GM19035 (cell line): ENCODE measurements at regions not wholly inside any gene's neighbourhood (a gene's known extent, or its start where the extent isn't known, plus 50 kb on each side); places are given as distances from the start of the nearest gene placed in this dataset.

Experiments
- ATAC-seq: cut with Tn5 transposase; IDR thresholded peaks from one replicate; pipeline ENCODE4 v1.9.1; 2021; ENCODE audit not compliant: unreplicated experiment

DNA sequence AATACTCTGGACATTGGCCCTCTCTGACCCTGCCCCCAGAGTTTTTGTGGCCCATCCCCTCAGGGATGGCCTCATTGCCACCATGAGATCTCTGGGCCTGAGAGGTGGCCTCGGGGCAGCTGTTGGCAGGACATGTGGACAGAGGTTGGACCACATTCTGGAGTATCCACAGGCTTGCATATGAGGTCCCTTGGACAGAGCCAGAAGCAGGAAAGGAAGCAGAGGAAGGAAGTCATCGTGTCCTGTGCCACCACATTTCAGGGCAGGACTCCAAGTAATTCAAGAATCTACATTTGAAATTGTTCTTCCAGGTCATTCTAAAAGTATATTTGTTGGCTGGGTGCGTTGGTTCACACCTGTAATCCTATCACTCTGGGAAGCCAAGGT, 95.9 kb upstream of the PPP2R5A start:
- no peak for ATAC-seq

DNA sequence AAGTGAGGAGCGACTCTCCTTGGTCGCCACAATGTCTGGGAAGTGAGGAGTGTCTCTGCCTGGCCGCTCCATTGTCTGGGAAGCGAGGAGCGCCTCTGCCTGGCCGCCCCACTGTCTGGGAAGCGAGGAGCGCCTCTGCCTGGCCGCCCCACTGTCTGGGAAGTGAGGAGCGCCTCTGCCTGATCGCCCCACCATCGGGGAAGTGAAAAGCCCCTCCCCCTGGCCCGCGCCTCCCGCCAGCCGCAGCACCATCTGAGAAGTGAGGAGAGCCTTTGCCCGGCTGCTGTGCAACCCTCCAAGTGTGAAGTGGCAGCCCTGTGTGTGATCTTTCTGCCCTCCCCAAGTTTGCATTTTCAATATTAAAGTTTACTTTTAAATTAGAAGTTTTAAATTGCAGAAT, 95.0 kb upstream of the PPP2R5A start:
- no peak for ATAC-seq

DNA sequence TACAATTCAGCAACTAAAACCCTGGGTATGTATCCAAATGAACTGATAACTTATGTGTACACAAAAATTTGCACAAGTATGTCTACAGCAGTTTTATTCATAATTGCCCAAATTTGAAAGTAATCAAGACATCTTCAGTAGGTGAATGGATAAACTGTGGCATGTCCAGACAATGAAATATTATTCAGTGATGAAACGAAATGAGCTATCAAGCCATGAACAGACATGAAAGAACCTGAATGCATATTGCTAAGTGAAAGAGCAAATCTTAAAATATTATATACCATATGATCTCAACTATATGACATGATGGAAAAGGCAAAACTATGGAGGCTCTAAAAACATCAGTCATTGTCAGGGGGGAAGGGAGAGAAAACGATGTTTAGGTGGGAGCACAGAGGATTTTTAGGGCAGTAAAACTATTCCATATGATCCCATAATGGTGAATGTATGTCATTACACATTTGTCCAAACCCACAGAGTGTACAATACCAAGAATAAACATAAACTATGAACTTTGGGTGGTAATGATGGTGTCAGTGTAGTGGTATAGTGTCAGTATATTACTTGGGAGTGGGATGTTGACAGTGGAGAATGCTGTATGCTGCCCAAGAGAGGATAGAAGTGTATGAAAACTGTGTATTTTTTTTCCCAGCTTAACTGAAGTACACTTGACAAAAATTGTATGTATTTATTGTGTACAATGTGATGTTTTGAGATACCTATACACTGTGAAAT, 92.8 kb upstream of the PPP2R5A start:
- no peak for ATAC-seq

- ATAC-seq: no peak
These were observed 88.9 kb upstream of the PPP2R5A start for GRCh38 chr1:212196355-212196754.

DNA sequence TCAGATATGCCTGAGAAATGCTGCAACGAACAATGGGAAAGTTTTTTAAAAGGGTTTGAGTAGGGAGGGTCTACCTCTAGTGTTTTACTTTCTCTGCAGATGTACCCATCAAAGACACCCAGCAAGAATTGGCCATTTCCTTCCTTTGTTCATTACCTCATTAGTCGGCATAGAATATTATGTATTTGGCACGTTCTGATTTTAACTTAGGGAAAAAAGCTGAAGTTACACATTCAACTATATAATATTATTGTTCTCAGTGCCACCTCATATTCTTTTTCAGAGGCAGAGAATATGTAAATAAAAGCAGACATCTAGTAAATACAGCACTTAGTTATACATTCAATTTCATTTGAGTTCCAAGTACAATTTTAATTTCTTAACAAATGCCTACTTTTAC, 83.7 kb upstream of the PPP2R5A start:
- ATAC-seq: no peak

GRCh38 chr1:212203630-212204029, 81.6 kb upstream of the PPP2R5A start:
- no peak for ATAC-seq

- no peak for ATAC-seq
These were observed 80.2 kb upstream of the PPP2R5A start for GRCh38 chr1:212205006-212205405.

DNA sequence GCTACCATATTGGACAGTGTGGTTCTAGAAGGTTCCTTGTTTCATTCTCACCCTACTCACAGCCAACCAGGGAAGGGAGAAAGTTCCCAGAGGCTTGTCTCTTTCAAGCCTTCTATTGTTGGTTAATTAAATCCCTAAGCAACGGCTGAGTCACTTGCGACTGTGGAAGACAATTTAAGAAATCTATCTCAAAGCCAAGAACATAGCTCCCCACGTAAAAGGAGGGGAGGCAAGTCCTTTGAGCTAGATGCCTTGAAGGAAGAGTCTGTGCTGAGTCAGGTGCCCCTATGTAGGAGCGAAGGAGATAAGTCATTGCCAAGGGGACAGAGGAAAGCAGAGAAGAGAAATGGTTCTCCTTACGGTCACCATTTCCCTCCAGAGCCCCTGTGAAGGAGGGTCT, 79.4 kb upstream of the PPP2R5A start:
- ATAC-seq: no peak

- no peak for ATAC-seq
These were observed 78.1 kb upstream of the PPP2R5A start for GRCh38 chr1:212207118-212207517.

GRCh38 chr1:212207822-212208520, 77.2 kb upstream of the PPP2R5A start:
- ATAC-seq: no peak

- no peak for ATAC-seq
These were observed 76.1 kb upstream of the PPP2R5A start for GRCh38 chr1:212208978-212209644.

DNA sequence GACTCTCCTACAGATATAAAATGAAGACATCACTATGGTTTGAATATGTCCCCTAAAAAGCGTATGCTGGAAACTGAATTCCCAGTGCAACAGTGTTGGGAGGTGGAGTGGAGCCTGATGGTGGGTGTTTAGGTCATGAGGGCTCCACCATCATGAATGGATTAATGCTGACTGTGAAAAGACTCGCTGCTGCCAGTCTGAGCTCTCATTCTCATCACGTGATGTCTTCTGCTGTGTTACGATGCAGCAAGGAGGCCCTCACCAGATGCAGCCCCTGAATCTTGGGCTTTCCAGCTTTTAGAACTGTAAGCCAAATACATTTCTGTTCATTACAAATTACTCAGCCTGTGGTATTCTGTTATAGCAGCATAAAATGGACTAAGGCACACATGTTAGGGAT, 73.8 kb upstream of the PPP2R5A start:
- no peak for ATAC-seq

DNA sequence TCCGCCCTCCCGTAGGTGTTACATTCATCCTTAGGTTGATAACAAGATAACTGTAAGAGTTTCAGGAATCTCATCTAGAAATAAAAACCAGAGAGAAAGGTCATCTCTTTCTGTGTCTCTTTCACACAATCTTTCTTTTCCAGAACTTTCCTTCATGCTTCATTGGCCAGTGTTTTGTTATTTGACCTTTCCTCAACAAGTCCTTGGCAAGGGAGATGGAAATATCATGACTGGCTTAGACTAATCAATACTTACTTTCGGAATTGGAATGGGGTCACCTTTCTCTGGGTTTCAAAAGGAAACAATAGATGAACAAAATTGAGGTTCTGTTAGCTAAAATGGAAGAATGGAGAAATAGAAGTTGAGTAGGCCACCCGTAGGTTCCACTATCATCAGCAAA, 72.9 kb upstream of the PPP2R5A start:
- ATAC-seq: no peak

GRCh38 chr1:212212906-212213305, 72.3 kb upstream of the PPP2R5A start:
- no peak for ATAC-seq

- no peak for ATAC-seq
These were observed 71.4 kb upstream of the PPP2R5A start for GRCh38 chr1:212213784-212214183.

DNA sequence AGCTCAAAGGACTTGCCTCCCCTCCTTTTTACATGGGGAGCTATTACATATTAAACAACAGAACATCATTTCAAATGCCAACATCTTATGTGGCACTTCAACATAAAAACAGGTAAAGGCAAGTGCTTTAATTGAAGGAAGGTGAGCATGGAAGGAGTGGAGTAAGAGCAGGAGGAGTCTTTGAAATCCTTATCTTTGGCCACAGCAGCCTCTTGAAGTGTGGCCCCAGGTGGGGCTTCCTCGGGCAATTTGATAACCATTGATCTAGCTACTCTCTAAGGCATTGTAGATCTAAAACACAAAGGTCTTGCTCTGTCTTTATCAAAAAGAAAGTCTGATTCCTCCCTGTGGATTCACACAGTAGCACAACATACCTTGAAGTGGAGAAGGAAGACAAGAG, 70.9 kb upstream of the PPP2R5A start:
- ATAC-seq: no peak

GRCh38 chr1:212215910-212216309, 69.3 kb upstream of the PPP2R5A start:
- ATAC-seq: no peak

- no peak for ATAC-seq
These were observed 67.6 kb upstream of the PPP2R5A start for GRCh38 chr1:212217633-212218032.

DNA sequence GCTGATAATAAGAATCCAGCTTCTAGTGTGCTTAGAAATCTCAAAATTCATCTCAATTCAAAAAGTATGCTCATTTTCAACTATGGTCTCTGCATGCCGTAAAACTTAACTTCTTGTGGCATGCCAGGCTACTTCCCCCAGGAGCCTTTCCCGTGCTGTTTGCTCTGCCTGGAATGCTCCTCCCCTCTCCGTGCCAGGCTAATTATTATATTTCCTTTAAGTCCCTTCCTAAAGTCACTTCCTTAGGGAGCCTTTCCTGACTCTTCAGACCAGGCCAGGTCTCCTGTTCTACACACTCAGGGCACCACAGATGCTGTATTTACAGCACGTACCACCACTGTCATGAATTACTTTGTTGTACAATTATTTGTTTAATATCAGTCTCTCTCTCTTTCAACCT, 67.1 kb upstream of the PPP2R5A start:
- no peak for ATAC-seq

DNA sequence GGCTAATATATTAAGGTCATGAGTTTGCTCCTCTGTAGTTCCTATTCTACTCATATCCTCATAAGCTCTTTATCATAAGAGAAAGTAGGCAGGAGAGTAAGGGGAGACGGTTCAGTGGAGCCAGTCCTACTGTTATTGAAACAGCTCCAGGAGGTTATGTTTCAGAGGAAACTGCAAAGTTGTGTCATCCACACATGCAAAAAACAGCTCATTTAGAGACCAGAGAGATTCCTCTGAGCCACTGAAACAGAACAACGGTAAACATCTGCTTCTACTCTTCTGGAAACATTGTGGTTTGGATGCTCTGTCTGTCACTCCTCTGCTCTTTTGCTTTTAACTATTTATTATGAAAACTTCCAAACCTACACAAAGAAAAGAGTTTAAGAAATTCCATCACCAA, 66.3 kb upstream of the PPP2R5A start:
- ATAC-seq: peak; percentile 88

DNA sequence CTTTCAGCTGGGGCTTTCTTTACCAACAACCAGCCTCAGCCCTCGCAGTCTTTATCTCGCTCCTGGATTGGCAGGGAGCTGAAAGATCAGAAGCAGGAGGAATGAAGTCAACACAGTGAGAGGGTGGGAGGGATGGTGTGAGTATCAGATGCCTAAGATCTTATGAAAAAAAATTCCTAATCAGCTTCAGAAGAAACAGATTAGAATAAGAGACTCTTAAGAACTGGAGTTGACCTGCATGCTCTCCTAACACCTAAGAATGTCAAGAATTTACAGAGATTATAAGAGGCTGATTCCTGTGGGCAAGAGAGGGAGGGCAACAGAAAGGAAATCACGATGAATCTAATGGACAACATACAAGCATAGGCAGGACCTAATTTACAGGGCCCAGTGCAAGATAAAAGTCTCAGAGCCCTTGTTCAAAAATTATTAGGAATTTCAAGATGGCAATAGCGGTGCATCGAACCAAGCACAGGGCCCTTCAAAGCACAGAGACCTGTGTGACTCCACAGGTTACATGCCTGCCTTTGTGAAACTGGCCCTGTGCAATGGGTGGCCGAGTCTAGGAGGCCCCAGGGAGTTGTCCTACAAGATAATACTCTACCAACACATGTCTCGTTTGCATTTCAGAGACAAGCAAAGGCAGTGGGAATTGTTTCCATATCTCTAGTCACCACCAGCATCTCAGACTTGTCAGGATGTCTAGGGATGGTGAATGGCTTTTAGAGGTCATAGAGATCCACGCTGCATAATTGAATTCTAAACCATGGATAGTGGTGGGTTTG, 65.3 kb upstream of the PPP2R5A start:
- ATAC-seq: no peak
